RWPE2 (cell line): ENCODE measurements at regions not wholly inside any gene's neighbourhood (a gene's known extent, or its start where the extent isn't known, plus 50 kb on each side); places are given as distances from the start of the nearest gene placed in this dataset.

ENCODE experiments used
- ATAC-seq: fragments of 200-7000 bp; cut with Tn5 transposase; 3 replicates; pipeline ENCODE4 v1.9.1; 2021; ENCODE audit warnings: low read depth
- DNase-seq: peaks from one replicate; pipeline ENCODE4 v3.0.0-alpha.2; 2020; ENCODE audit warnings: low spot score
- H3K27ac ChIP-seq: fragments of 450-650 bp; 2 replicates; pipeline ENCODE4 v1.5.1; 2017; ENCODE audit warnings: mild to moderate bottlenecking; ENCODE audit not compliant: poor library complexity, severe bottlenecking
- H3K27me3 ChIP-seq: fragments of 250-450 bp; sonication (Bioruptor Pico); 2 replicates; pipeline ENCODE4 v1.5.1; 2021; ENCODE audit warnings: mild to moderate bottlenecking, moderate library complexity; ENCODE audit not compliant: insufficient read depth, poor library complexity, severe bottlenecking
- H3K36me3 ChIP-seq: fragments of 250-450 bp; sonication (Bioruptor Pico); 2 replicates; pipeline ENCODE4 v1.5.1; 2020; ENCODE audit warnings: low read depth, mild to moderate bottlenecking, moderate library complexity
- H3K4me1 ChIP-seq: fragments of 250-450 bp; sonication (Bioruptor Pico); 2 replicates; pipeline ENCODE4 v1.5.1; 2021; ENCODE audit warnings: mild to moderate bottlenecking, moderate library complexity; ENCODE audit not compliant: insufficient read depth, poor library complexity, severe bottlenecking
- H3K4me3 ChIP-seq: fragments of 250-450 bp; sonication (Bioruptor Pico); 2 replicates; pipeline ENCODE4 v1.5.1; 2021; ENCODE audit warnings: mild to moderate bottlenecking, moderate library complexity; ENCODE audit not compliant: severe bottlenecking
- H3K9me3 ChIP-seq: fragments of 250-450 bp; sonication (Bioruptor Pico); 2 replicates; pipeline ENCODE4 v1.5.1; 2021; ENCODE audit warnings: mild to moderate bottlenecking, moderate library complexity; ENCODE audit not compliant: severe bottlenecking
- TF ChIP-seq, protein P1 (sequence below): fragments of 450-650 bp; IDR thresholded peaks from one replicate; pipeline ENCODE4 v1.5.1; 2017; ENCODE audit warnings: mild to moderate bottlenecking, moderate library complexity; ENCODE audit not compliant: poor library complexity, severe bottlenecking

DNA sequence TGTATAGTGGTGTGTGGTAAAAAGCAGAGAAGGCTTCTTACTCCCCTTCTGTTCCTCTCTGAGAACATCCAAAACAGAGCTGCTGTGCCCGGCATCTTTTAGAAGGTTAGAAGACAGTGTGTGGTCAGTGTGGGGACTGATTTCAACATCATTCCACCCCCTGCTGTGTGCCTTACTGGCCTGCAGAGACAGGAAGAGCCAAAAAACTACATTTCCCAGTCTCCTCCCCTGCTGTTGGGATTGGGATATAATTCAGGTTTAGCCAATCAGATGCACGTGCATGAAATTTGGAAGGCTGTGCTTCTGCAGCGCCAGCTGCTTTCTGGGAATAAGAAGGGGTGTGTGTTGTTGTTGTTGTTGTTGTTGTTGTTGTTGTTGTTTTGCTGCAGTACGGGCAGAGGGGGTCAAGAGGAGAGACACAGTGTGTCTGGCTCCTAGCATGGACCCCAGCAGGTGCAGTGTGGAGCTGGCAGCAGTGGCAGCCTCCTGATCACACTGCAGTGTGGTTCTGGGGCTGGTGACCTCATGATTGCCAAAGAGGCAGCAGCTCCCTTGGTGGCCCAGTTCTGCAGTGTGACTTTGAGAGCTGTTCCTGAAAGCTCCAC lies 74.7 kb downstream of the MRPL14 start:
- DNase-seq: no peak
- Histone ChIP-seq H3K36me3 (no peaks in the 10 kb centered on the region), H3K27me3 (no peaks in the 10 kb centered on the region), H3K9me3 (no peaks in the 10 kb centered on the region), H3K27ac (peak overlapping the region; percentile 98), H3K4me1 (peaks cover 65% of the 10 kb centered on the region), H3K4me3 (no peak overlapping the region)
- no peak for ATAC-seq
- TF ChIP-seq, protein P1, sequence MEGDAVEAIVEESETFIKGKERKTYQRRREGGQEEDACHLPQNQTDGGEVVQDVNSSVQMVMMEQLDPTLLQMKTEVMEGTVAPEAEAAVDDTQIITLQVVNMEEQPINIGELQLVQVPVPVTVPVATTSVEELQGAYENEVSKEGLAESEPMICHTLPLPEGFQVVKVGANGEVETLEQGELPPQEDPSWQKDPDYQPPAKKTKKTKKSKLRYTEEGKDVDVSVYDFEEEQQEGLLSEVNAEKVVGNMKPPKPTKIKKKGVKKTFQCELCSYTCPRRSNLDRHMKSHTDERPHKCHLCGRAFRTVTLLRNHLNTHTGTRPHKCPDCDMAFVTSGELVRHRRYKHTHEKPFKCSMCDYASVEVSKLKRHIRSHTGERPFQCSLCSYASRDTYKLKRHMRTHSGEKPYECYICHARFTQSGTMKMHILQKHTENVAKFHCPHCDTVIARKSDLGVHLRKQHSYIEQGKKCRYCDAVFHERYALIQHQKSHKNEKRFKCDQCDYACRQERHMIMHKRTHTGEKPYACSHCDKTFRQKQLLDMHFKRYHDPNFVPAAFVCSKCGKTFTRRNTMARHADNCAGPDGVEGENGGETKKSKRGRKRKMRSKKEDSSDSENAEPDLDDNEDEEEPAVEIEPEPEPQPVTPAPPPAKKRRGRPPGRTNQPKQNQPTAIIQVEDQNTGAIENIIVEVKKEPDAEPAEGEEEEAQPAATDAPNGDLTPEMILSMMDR: no peak

- TF ChIP-seq, protein P1: no peak
- Histone ChIP-seq H3K27ac (peak overlapping the region; percentile 98), H3K36me3 (no peaks in the 10 kb centered on the region), H3K9me3 (no peaks in the 10 kb centered on the region), H3K27me3 (no peaks in the 10 kb centered on the region), H3K4me3 (no peak overlapping the region), H3K4me1 (peaks cover 58% of the 10 kb centered on the region)
- ATAC-seq (peak; percentile 76), DNase-seq (no peak)
These were observed 75.7 kb downstream of the MRPL14 start for GRCh38 chr6:44051515-44051914.

DNA sequence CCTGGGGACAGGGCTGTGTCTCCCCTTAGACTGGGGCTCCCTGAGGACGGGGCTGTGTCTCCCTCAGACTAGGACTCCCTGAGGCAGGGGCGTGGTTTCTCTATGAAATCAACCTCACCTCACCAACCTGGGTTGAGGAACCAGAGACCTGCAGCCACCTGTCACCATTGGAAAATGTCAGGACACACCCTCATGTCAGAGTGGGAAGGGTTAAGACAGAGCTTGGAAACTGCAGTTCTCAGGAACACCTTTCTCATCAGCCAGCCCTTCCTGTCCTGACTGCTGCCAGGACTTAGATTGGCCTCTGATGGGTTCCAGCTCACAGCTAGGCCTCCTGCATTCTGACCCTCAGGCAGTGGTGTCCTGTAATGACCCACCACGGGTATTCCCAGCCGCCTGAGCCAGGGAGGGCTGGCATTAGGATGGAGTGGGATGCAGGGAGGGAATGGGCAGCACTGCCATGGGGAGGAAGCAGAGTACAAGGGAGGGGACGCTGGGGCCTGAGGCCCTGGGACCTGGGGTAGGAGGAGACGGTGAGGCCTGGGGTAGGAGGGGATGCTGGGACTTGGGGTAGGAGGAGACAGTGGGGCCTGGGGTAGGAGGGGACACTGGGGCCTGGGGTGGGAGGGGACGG lies 76.3 kb downstream of the MRPL14 start:
- H3K27me3 ChIP-seq: no peaks in the 10 kb centered on the region
- peak; percentile 51 for ATAC-seq
- H3K27ac ChIP-seq: peak overlapping the region; percentile 98
- DNase-seq: no peak
- no peak overlapping the region for H3K4me3 ChIP-seq
- no peaks in the 10 kb centered on the region for H3K36me3 ChIP-seq
- no peaks in the 10 kb centered on the region for H3K9me3 ChIP-seq
- peaks cover 55% of the 10 kb centered on the region for H3K4me1 ChIP-seq
- TF ChIP-seq, protein P1: no peak

- Histone ChIP-seq H3K4me3 (no peak overlapping the region), H3K9me3 (no peaks in the 10 kb centered on the region), H3K27ac (peak overlapping the region; percentile 98), H3K27me3 (no peaks in the 10 kb centered on the region), H3K4me1 (peaks cover 53% of the 10 kb centered on the region), H3K36me3 (no peaks in the 10 kb centered on the region)
- ATAC-seq (no peak), DNase-seq (no peak)
- TF ChIP-seq, protein P1: no peak
These were observed 77.0 kb downstream of the MRPL14 start for GRCh38 chr6:44049989-44050871.
